Smooth muscle cell (in vitro differentiated cells): ENCODE measurements at regions not wholly inside any gene's neighbourhood (a gene's known extent, or its start where the extent isn't known, plus 50 kb on each side); places are given as distances from the start of the nearest gene placed in this dataset.

Source experiments
- DNase-seq: peaks from one replicate; lab custom pipeline; 2025; ENCODE audit not compliant: unreplicated experiment; lab: John Stamatoyannopoulos, UW
- H2AFZ ChIP-seq: fragments of 200-600 bp; sonication (generic); 2 replicates; pipeline ENCODE4 v1.6.0; 2016; ENCODE audit warnings: antibody characterized with exemption, low read depth, mild to moderate bottlenecking
- H3F3A ChIP-seq: fragments of 200-600 bp; sonication (generic); 2 replicates; pipeline ENCODE4 v1.6.0; 2017; ENCODE audit warnings: antibody characterized with exemption, low read depth
- H3K27ac ChIP-seq: fragments of 200-600 bp; sonication (generic); 2 replicates; pipeline ENCODE4 v1.5.1; 2016; ENCODE audit warnings: low read depth, mild to moderate bottlenecking
- H3K27me3 ChIP-seq: fragments of 200-600 bp; sonication (generic); 2 replicates; pipeline ENCODE4 v1.6.1; 2016; ENCODE audit warnings: low read depth, mild to moderate bottlenecking
- H3K36me3 ChIP-seq: fragments of 200-600 bp; sonication (generic); 2 replicates; pipeline ENCODE4 v1.5.1; 2016; ENCODE audit warnings: low read depth
- H3K4me1 ChIP-seq: fragments of 200-600 bp; sonication (generic); 2 replicates; pipeline ENCODE4 v1.5.1; 2016; ENCODE audit warnings: low read depth
- H3K4me2 ChIP-seq: fragments of 200-600 bp; sonication (generic); 2 replicates; pipeline ENCODE4 v1.6.0; 2016; ENCODE audit warnings: mild to moderate bottlenecking
- H3K4me3 ChIP-seq: fragments of 200-600 bp; sonication (generic); 2 replicates; pipeline ENCODE4 v1.5.1; 2016; ENCODE audit warnings: mild to moderate bottlenecking
- H3K79me2 ChIP-seq: fragments of 200-600 bp; sonication (generic); 2 replicates; pipeline ENCODE4 v1.6.0; 2016; ENCODE audit warnings: low read depth, mild to moderate bottlenecking
- H3K9ac ChIP-seq: fragments of 200-600 bp; sonication (generic); 2 replicates; pipeline ENCODE4 v1.6.0; 2016; ENCODE audit warnings: low read depth
- H3K9me3 ChIP-seq: fragments of 200-600 bp; sonication (generic); replicated peaks from 2 replicates; pipeline ENCODE4 v1.5.1; 2016; ENCODE audit warnings: low read depth
- H4K20me1 ChIP-seq: fragments of 200-600 bp; sonication (generic); 2 replicates; pipeline ENCODE4 v1.6.0; 2016; ENCODE audit warnings: low read depth
- WGBS: methylation state at CpG from one replicate; pipeline ENCODE4 v1.1.7; 2016; ENCODE audit warnings: low lambda C conversion rate; 5-methylcytosine and 5-hydroxymethylcytosine counted together
- TF ChIP-seq, protein P1 (sequence below): fragments of 200-600 bp; sonication (generic); IDR thresholded peaks from 2 replicates; pipeline ENCODE4 v1.5.1; 2017; ENCODE audit warnings: borderline replicate concordance, mild to moderate bottlenecking, antibody characterized with exemption; ENCODE audit not compliant: insufficient read depth, poor library complexity, severe bottlenecking

DNA sequence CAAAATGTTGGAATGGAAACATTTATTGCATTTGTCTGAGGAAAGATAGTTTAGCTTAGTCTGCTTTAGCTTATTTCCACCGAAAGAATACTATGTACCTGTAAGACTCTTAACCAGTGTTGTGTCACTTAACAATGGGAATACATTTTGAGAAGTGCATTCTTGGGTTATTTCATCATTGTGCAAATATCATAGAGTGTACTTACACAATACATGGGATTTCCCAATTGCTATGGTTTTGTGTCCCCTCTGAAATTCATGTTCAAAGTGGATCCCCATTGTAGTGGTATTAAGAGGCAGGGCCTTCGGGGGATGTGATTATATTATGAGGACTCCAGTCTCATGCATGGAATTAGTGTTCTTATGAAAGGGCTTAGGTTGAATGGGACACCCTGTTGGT is 249.4 kb upstream of the UBE2E3 start:
- no peak overlapping the region for H3K4me3 ChIP-seq
- H3K4me1 ChIP-seq = peaks cover 7% of the 10 kb centered on the region
- WGBS = 86% methylated on average over 2 of the region's 2 CpGs
- no peak overlapping the region for H3K4me2 ChIP-seq
- no peaks in the 10 kb centered on the region for H3F3A ChIP-seq
- H3K9me3 ChIP-seq = no peaks in the 10 kb centered on the region
- H3K79me2 ChIP-seq = no peaks in the 10 kb centered on the region
- H2AFZ ChIP-seq = no peak overlapping the region
- no peak overlapping the region for H3K9ac ChIP-seq
- no peaks in the 10 kb centered on the region for H3K27me3 ChIP-seq
- H4K20me1 ChIP-seq = no peaks in the 10 kb centered on the region
- TF ChIP-seq, protein P1, sequence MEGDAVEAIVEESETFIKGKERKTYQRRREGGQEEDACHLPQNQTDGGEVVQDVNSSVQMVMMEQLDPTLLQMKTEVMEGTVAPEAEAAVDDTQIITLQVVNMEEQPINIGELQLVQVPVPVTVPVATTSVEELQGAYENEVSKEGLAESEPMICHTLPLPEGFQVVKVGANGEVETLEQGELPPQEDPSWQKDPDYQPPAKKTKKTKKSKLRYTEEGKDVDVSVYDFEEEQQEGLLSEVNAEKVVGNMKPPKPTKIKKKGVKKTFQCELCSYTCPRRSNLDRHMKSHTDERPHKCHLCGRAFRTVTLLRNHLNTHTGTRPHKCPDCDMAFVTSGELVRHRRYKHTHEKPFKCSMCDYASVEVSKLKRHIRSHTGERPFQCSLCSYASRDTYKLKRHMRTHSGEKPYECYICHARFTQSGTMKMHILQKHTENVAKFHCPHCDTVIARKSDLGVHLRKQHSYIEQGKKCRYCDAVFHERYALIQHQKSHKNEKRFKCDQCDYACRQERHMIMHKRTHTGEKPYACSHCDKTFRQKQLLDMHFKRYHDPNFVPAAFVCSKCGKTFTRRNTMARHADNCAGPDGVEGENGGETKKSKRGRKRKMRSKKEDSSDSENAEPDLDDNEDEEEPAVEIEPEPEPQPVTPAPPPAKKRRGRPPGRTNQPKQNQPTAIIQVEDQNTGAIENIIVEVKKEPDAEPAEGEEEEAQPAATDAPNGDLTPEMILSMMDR = no peak
- no peak for DNase-seq
- H3K27ac ChIP-seq = no peak overlapping the region
- no peaks in the 10 kb centered on the region for H3K36me3 ChIP-seq

DNA sequence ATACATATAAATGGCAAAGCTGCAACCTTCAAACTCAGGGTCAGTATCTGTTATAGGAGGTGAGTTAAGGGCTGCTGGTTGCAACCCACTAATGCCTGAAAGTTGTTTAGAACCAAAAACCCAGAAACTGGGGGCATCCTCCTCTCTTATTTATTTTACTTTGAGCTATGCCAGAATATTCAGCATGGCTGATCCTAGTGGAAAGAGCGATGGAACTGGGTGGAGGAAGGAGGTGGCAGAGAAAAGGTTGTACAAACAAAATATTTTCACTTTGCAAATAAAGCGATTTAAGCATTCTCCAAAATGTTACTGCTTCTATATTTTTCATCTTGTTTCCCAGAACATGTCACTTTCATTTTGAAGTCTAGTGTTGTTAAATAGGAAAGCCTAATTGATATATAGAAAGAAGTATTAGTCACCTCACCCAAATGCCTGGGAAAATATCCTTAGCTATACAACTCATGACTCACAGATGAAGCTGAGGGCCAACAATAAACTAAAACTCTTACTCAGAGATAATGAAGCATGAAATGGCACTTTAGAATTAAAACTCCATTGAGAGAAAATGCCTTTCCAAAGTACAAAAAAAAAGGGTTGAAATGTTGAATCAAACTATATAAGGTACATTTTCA is 251.4 kb upstream of the UBE2E3 start:
- Histone ChIP-seq H3K4me1 (peaks cover 3% of the 10 kb centered on the region), H2AFZ (no peak overlapping the region), H4K20me1 (no peaks in the 10 kb centered on the region), H3K4me2 (peak overlapping the region; percentile 66), H3K27ac (peak overlapping the region; percentile 84), H3K4me3 (no peak overlapping the region), H3F3A (no peaks in the 10 kb centered on the region), H3K9ac (peak overlapping the region; percentile 7), H3K27me3 (no peaks in the 10 kb centered on the region), H3K9me3 (no peaks in the 10 kb centered on the region), H3K36me3 (no peaks in the 10 kb centered on the region), H3K79me2 (no peaks in the 10 kb centered on the region)
- 66% methylated on average over 2 of the region's 2 CpGs for WGBS
- no peak for DNase-seq
- TF ChIP-seq, protein P1 = no peak

DNA sequence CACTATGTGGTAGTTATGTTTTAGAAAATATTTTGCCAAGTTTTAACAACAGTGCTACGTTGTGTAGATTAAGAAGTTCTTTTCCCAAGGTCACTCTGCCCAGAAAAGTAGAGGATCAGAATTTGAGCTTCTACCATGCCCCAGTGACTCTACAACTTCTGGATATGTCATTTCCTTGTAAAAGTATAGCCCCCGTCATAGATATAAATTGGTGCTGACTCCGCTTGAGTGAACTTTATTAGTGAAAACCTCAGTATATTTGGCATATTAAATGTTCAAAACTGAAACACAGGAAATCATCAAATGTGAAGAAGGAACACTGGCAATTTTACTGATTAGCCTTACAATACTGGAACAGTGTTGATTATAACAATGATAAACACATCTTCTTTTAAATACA is 256.7 kb upstream of the UBE2E3 start:
- Histone ChIP-seq H3K4me1 (no peaks in the 10 kb centered on the region), H3F3A (no peaks in the 10 kb centered on the region), H3K9ac (no peak overlapping the region), H3K27ac (no peak overlapping the region), H3K9me3 (no peaks in the 10 kb centered on the region), H3K36me3 (no peaks in the 10 kb centered on the region), H2AFZ (no peak overlapping the region), H3K4me2 (no peak overlapping the region), H3K27me3 (no peaks in the 10 kb centered on the region), H3K79me2 (no peaks in the 10 kb centered on the region), H4K20me1 (no peaks in the 10 kb centered on the region), H3K4me3 (no peak overlapping the region)
- TF ChIP-seq, protein P1 = no peak
- no peak for DNase-seq
- 89% methylated on average over 3 of the region's 3 CpGs for WGBS
